HG02885 (cell line): ENCODE measurements at regions not wholly inside any gene's neighbourhood (a gene's known extent, or its start where the extent isn't known, plus 50 kb on each side); places are given as distances from the start of the nearest gene placed in this dataset.

Experiments used
- ATAC-seq: cut with Tn5 transposase; IDR thresholded peaks from one replicate; pipeline ENCODE4 v1.9.1; 2021; ENCODE audit warnings: mild to moderate bottlenecking; ENCODE audit not compliant: unreplicated experiment, poor library complexity

- no peak for ATAC-seq
Observed at GRCh38 chr20:16220826-16221225, 352.4 kb downstream of the KIF16B start.

GRCh38 chr20:16219182-16219581 is 354.1 kb downstream of the KIF16B start:
- no peak for ATAC-seq

- no peak for ATAC-seq
Observed at GRCh38 chr20:16216914-16217230, 356.4 kb downstream of the KIF16B start.

GRCh38 chr20:16216227-16216913 is 356.9 kb downstream of the KIF16B start:
- no peak for ATAC-seq

- ATAC-seq: no peak
Observed at GRCh38 chr20:16215041-16215440, 358.2 kb downstream of the KIF16B start.

- ATAC-seq: peak; percentile 51
Observed at GRCh38 chr20:16212790-16213189, 360.5 kb downstream of the KIF16B start.

GRCh38 chr20:16209951-16210361 is 363.3 kb downstream of the KIF16B start:
- no peak for ATAC-seq

- ATAC-seq: no peak
Observed at GRCh38 chr20:16209357-16209756, 363.9 kb downstream of the KIF16B start.

GRCh38 chr20:16208443-16208842 is 364.8 kb downstream of the KIF16B start:
- no peak for ATAC-seq

GRCh38 chr20:16206817-16207216 is 366.4 kb downstream of the KIF16B start:
- no peak for ATAC-seq

- no peak for ATAC-seq
Observed at GRCh38 chr20:16205507-16205906, 367.7 kb downstream of the KIF16B start.

GRCh38 chr20:16203096-16203495 is 370.2 kb downstream of the KIF16B start:
- ATAC-seq: no peak

- no peak for ATAC-seq
Observed at GRCh38 chr20:16201191-16201590, 372.1 kb downstream of the KIF16B start.

- ATAC-seq: no peak
Observed at GRCh38 chr20:16197696-16198095, 375.6 kb downstream of the KIF16B start.

- ATAC-seq: no peak
Observed at GRCh38 chr20:16195671-16196070, 377.6 kb downstream of the KIF16B start.

- no peak for ATAC-seq
Observed at GRCh38 chr20:16194617-16195360, 378.5 kb downstream of the KIF16B start.

GRCh38 chr20:16191496-16191895 is 381.8 kb downstream of the KIF16B start:
- ATAC-seq: no peak

GRCh38 chr20:16189371-16189770 is 383.9 kb downstream of the KIF16B start:
- ATAC-seq: no peak

- ATAC-seq: no peak
Observed at GRCh38 chr20:16187956-16188616, 385.2 kb downstream of the KIF16B start.

GRCh38 chr20:16179919-16180318 is 393.3 kb downstream of the KIF16B start:
- no peak for ATAC-seq

GRCh38 chr20:16179371-16179770 is 393.9 kb downstream of the KIF16B start:
- ATAC-seq: no peak
